ENCODE measurements at regions not wholly inside any gene's neighbourhood (a gene's known extent, or its start where the extent isn't known, plus 50 kb on each side); places are given as distances from the start of the nearest gene placed in this dataset.

GRCh38 chr2:223439184-223439583 lies 163.0 kb downstream of the SCG2 start:
- Histone ChIP-seq H3K27ac (ENCODE audit: low read depth, low read length) (no peak overlapping the region), H3K27me3 (ENCODE audit: control insufficient read depth in 3 of 3, insufficient read depth in 3 of 3, low read length in 3 of 3) (no peaks in the 10 kb centered on the region)

GRCh38 chr2:223439786-223440185 lies 162.4 kb downstream of the SCG2 start:
- H3K9ac ChIP-seq (ENCODE audit: low read depth in 1 of 3, low read length in 3 of 3), result no peak overlapping the region
- H3K4me1 ChIP-seq (ENCODE audit: control insufficient read depth in 3 of 3, insufficient read depth in 3 of 3, low read length in 3 of 3), result peaks cover 0 to 4% (median 2%) of the 10 kb centered on the region in 3 donors
- no peak overlapping the region for H3K27ac ChIP-seq (ENCODE audit: low read depth, low read length)
- no peaks in the 10 kb centered on the region for H3K27me3 ChIP-seq (ENCODE audit: control insufficient read depth in 3 of 3, insufficient read depth in 3 of 3, low read length in 3 of 3)
- no peaks in the 10 kb centered on the region for H3K36me3 ChIP-seq (ENCODE audit: control insufficient read depth in 3 of 3, insufficient read depth in 3 of 3, low read length in 3 of 3)
- no peak overlapping the region for H3K4me3 ChIP-seq (ENCODE audit: low read length in 3 of 3)
- no peaks in the 10 kb centered on the region for H3K9me3 ChIP-seq (ENCODE audit: control insufficient read depth in 3 of 3, low read length in 3 of 3)

More at GRCh38 chr2:223439184-223439583, 163.0 kb downstream of the SCG2 start:
- Histone ChIP-seq H3K4me3 (ENCODE audit: low read length in 3 of 3) (no peak overlapping the region), H3K4me1 (ENCODE audit: control insufficient read depth in 3 of 3, insufficient read depth in 3 of 3, low read length in 3 of 3) (peaks cover 0 to 4% (median 2%) of the 10 kb centered on the region in 3 donors), H3K9ac (ENCODE audit: low read depth in 1 of 3, low read length in 3 of 3) (no peak overlapping the region), H3K9me3 (ENCODE audit: control insufficient read depth in 3 of 3, low read length in 3 of 3) (no peaks in the 10 kb centered on the region), H3K36me3 (ENCODE audit: control insufficient read depth in 3 of 3, insufficient read depth in 3 of 3, low read length in 3 of 3) (no peaks in the 10 kb centered on the region)

- Histone ChIP-seq H3K27ac (ENCODE audit: low read depth, low read length) (no peak overlapping the region), H3K4me1 (ENCODE audit: control insufficient read depth in 3 of 3, insufficient read depth in 3 of 3, low read length in 3 of 3) (peaks cover 0 to 4% (median 2%) of the 10 kb centered on the region in 3 donors), H3K36me3 (ENCODE audit: control insufficient read depth in 3 of 3, insufficient read depth in 3 of 3, low read length in 3 of 3) (no peaks in the 10 kb centered on the region), H3K27me3 (ENCODE audit: control insufficient read depth in 3 of 3, insufficient read depth in 3 of 3, low read length in 3 of 3) (no peaks in the 10 kb centered on the region), H3K4me3 (ENCODE audit: low read length in 3 of 3) (no peak overlapping the region), H3K9me3 (ENCODE audit: control insufficient read depth in 3 of 3, low read length in 3 of 3) (no peaks in the 10 kb centered on the region), H3K9ac (ENCODE audit: low read depth in 1 of 3, low read length in 3 of 3) (no peak overlapping the region)
Measured at GRCh38 chr2:223442847-223443246, 159.3 kb downstream of the SCG2 start.

- no peaks in the 10 kb centered on the region for H3K36me3 ChIP-seq (ENCODE audit: control insufficient read depth in 3 of 3, insufficient read depth in 3 of 3, low read length in 3 of 3)
- no peak overlapping the region for H3K9ac ChIP-seq (ENCODE audit: low read depth in 1 of 3, low read length in 3 of 3)
- no peak overlapping the region for H3K4me3 ChIP-seq (ENCODE audit: low read length in 3 of 3)
- no peaks in the 10 kb centered on the region for H3K4me1 ChIP-seq (ENCODE audit: control insufficient read depth in 3 of 3, insufficient read depth in 3 of 3, low read length in 3 of 3)
- no peaks in the 10 kb centered on the region for H3K9me3 ChIP-seq (ENCODE audit: control insufficient read depth in 3 of 3, low read length in 3 of 3)
- no peak overlapping the region for H3K27ac ChIP-seq (ENCODE audit: low read depth, low read length)
- H3K27me3 ChIP-seq (ENCODE audit: control insufficient read depth in 3 of 3, insufficient read depth in 3 of 3, low read length in 3 of 3), result no peaks in the 10 kb centered on the region
Measured at GRCh38 chr2:223450246-223450645, 151.9 kb downstream of the SCG2 start.

- Histone ChIP-seq H3K4me1 (ENCODE audit: control insufficient read depth in 3 of 3, insufficient read depth in 3 of 3, low read length in 3 of 3) (no peaks in the 10 kb centered on the region), H3K27ac (ENCODE audit: low read depth, low read length) (no peak overlapping the region), H3K4me3 (ENCODE audit: low read length in 3 of 3) (no peak overlapping the region), H3K27me3 (ENCODE audit: control insufficient read depth in 3 of 3, insufficient read depth in 3 of 3, low read length in 3 of 3) (no peaks in the 10 kb centered on the region), H3K9me3 (ENCODE audit: control insufficient read depth in 3 of 3, low read length in 3 of 3) (no peaks in the 10 kb centered on the region), H3K9ac (ENCODE audit: low read depth in 1 of 3, low read length in 3 of 3) (no peak overlapping the region), H3K36me3 (ENCODE audit: control insufficient read depth in 3 of 3, insufficient read depth in 3 of 3, low read length in 3 of 3) (no peaks in the 10 kb centered on the region)
Measured at GRCh38 chr2:223457301-223457700, 144.9 kb downstream of the SCG2 start.

- Histone ChIP-seq H3K27me3 (ENCODE audit: control insufficient read depth in 3 of 3, insufficient read depth in 3 of 3, low read length in 3 of 3) (no peaks in the 10 kb centered on the region), H3K36me3 (ENCODE audit: control insufficient read depth in 3 of 3, insufficient read depth in 3 of 3, low read length in 3 of 3) (no peaks in the 10 kb centered on the region), H3K4me1 (ENCODE audit: control insufficient read depth in 3 of 3, insufficient read depth in 3 of 3, low read length in 3 of 3) (no peaks in the 10 kb centered on the region), H3K27ac (ENCODE audit: low read depth, low read length) (no peak overlapping the region), H3K9me3 (ENCODE audit: control insufficient read depth in 3 of 3, low read length in 3 of 3) (no peaks in the 10 kb centered on the region), H3K4me3 (ENCODE audit: low read length in 3 of 3) (no peak overlapping the region), H3K9ac (ENCODE audit: low read depth in 1 of 3, low read length in 3 of 3) (no peak overlapping the region)
Measured at GRCh38 chr2:223459328-223459939, 142.7 kb downstream of the SCG2 start.

- Histone ChIP-seq H3K4me1 (ENCODE audit: control insufficient read depth in 3 of 3, insufficient read depth in 3 of 3, low read length in 3 of 3) (no peaks in the 10 kb centered on the region), H3K9me3 (ENCODE audit: control insufficient read depth in 3 of 3, low read length in 3 of 3) (no peaks in the 10 kb centered on the region), H3K27ac (ENCODE audit: low read depth, low read length) (no peak overlapping the region), H3K9ac (ENCODE audit: low read depth in 1 of 3, low read length in 3 of 3) (no peak overlapping the region), H3K27me3 (ENCODE audit: control insufficient read depth in 3 of 3, insufficient read depth in 3 of 3, low read length in 3 of 3) (no peaks in the 10 kb centered on the region), H3K4me3 (ENCODE audit: low read length in 3 of 3) (no peak overlapping the region), H3K36me3 (ENCODE audit: control insufficient read depth in 3 of 3, insufficient read depth in 3 of 3, low read length in 3 of 3) (no peaks in the 10 kb centered on the region)
Measured at GRCh38 chr2:223460209-223460608, 142.0 kb downstream of the SCG2 start.

GRCh38 chr2:223460774-223461211 lies 141.4 kb downstream of the SCG2 start:
- Histone ChIP-seq H3K9ac (ENCODE audit: low read depth in 1 of 3, low read length in 3 of 3) (no peak overlapping the region), H3K27ac (ENCODE audit: low read depth, low read length) (no peak overlapping the region), H3K27me3 (ENCODE audit: control insufficient read depth in 3 of 3, insufficient read depth in 3 of 3, low read length in 3 of 3) (no peaks in the 10 kb centered on the region), H3K4me3 (ENCODE audit: low read length in 3 of 3) (no peak overlapping the region), H3K4me1 (ENCODE audit: control insufficient read depth in 3 of 3, insufficient read depth in 3 of 3, low read length in 3 of 3) (peaks cover 0 to 6% (median 0%) of the 10 kb centered on the region in 3 donors), H3K36me3 (ENCODE audit: control insufficient read depth in 3 of 3, insufficient read depth in 3 of 3, low read length in 3 of 3) (no peaks in the 10 kb centered on the region), H3K9me3 (ENCODE audit: control insufficient read depth in 3 of 3, low read length in 3 of 3) (no peaks in the 10 kb centered on the region)

- Histone ChIP-seq H3K9me3 (ENCODE audit: control insufficient read depth in 3 of 3, low read length in 3 of 3) (no peaks in the 10 kb centered on the region), H3K27me3 (ENCODE audit: control insufficient read depth in 3 of 3, insufficient read depth in 3 of 3, low read length in 3 of 3) (no peaks in the 10 kb centered on the region), H3K9ac (ENCODE audit: low read depth in 1 of 3, low read length in 3 of 3) (no peak overlapping the region), H3K4me1 (ENCODE audit: control insufficient read depth in 3 of 3, insufficient read depth in 3 of 3, low read length in 3 of 3) (peaks cover 0 to 6% (median 0%) of the 10 kb centered on the region in 3 donors), H3K4me3 (ENCODE audit: low read length in 3 of 3) (no peak overlapping the region), H3K36me3 (ENCODE audit: control insufficient read depth in 3 of 3, insufficient read depth in 3 of 3, low read length in 3 of 3) (no peaks in the 10 kb centered on the region), H3K27ac (ENCODE audit: low read depth, low read length) (no peak overlapping the region)
Measured at GRCh38 chr2:223464071-223464470, 138.1 kb downstream of the SCG2 start.

GRCh38 chr2:223465793-223466192 lies 136.4 kb downstream of the SCG2 start:
- no peak overlapping the region for H3K9ac ChIP-seq (ENCODE audit: low read depth in 1 of 3, low read length in 3 of 3)
- no peaks in the 10 kb centered on the region for H3K27me3 ChIP-seq (ENCODE audit: control insufficient read depth in 3 of 3, insufficient read depth in 3 of 3, low read length in 3 of 3)
- no peaks in the 10 kb centered on the region for H3K9me3 ChIP-seq (ENCODE audit: control insufficient read depth in 3 of 3, low read length in 3 of 3)
- no peak overlapping the region for H3K4me3 ChIP-seq (ENCODE audit: low read length in 3 of 3)
- H3K4me1 ChIP-seq (ENCODE audit: control insufficient read depth in 3 of 3, insufficient read depth in 3 of 3, low read length in 3 of 3), result peaks cover 0 to 6% (median 0%) of the 10 kb centered on the region in 3 donors
- no peaks in the 10 kb centered on the region for H3K36me3 ChIP-seq (ENCODE audit: control insufficient read depth in 3 of 3, insufficient read depth in 3 of 3, low read length in 3 of 3)
- H3K27ac ChIP-seq (ENCODE audit: low read depth, low read length), result peak overlapping the region; percentile 2
